ENCODE measurements at regions not wholly inside any gene's neighbourhood (a gene's known extent, or its start where the extent isn't known, plus 50 kb on each side); places are given as distances from the start of the nearest gene placed in this dataset.

- Histone ChIP-seq H3K4me3 (no peak overlapping the region), H3K27me3 (no peaks in the 10 kb centered on the region), H3K4me1 (no peaks in the 10 kb centered on the region), H3K36me3 (no peaks in the 10 kb centered on the region), H3K9me3 (peaks cover 0 to 20% of the 10 kb centered on the region in 2 donors), H3K27ac (no peak overlapping the region)
- intact Hi-C loops (cut with DNase I) = no loop called here
- no peak for TF ChIP-seq CTCF (IDR thresholded peaks at IDR 0.05)
- DNase-seq = no peak
- no peak for ATAC-seq
Observed at GRCh38 chr21:18869104-18869503, 465.5 kb upstream of the TMPRSS15 start.

- Histone ChIP-seq H3K27me3 (no peaks in the 10 kb centered on the region), H3K4me3 (no peak overlapping the region), H3K9me3 (peaks cover 0 to 21% of the 10 kb centered on the region in 2 donors), H3K36me3 (no peaks in the 10 kb centered on the region), H3K4me1 (no peaks in the 10 kb centered on the region), H3K27ac (no peak overlapping the region)
- intact Hi-C loops (cut with DNase I) = no loop called here
- TF ChIP-seq CTCF (IDR thresholded peaks at IDR 0.05) = no peak
- no peak for ATAC-seq
- DNase-seq = no peak
Observed at GRCh38 chr21:18877917-18878316, 474.3 kb upstream of the TMPRSS15 start.

GRCh38 chr21:18887922-18888602 lies 484.5 kb upstream of the TMPRSS15 start:
- H3K27ac ChIP-seq = no peak overlapping the region
- no peak for TF ChIP-seq CTCF (IDR thresholded peaks at IDR 0.05)

GRCh38 chr21:18893406-18893805 lies 489.8 kb upstream of the TMPRSS15 start:
- DNase-seq (no peak), ATAC-seq (no peak)
- Histone ChIP-seq H3K27me3 (no peaks in the 10 kb centered on the region), H3K36me3 (no peaks in the 10 kb centered on the region), H3K27ac (no peak overlapping the region), H3K4me1 (no peaks in the 10 kb centered on the region), H3K9me3 (no peaks in the 10 kb centered on the region), H3K4me3 (no peak overlapping the region)
- no peak for TF ChIP-seq CTCF (IDR thresholded peaks at IDR 0.05)
- intact Hi-C loops (cut with DNase I) = no loop called here

More at GRCh38 chr21:18887922-18888602, 484.5 kb upstream of the TMPRSS15 start:
- intact Hi-C loops (cut with DNase I) = no loop called here
- DNase-seq (no peak), ATAC-seq (no peak)
- H3K36me3 ChIP-seq = no peaks in the 10 kb centered on the region
- H3K9me3 ChIP-seq = peaks cover 0 to 9% of the 10 kb centered on the region in 2 donors
- no peaks in the 10 kb centered on the region for H3K27me3 ChIP-seq
- H3K4me3 ChIP-seq = no peak overlapping the region
- H3K4me1 ChIP-seq = no peaks in the 10 kb centered on the region

- Histone ChIP-seq H3K4me3 (no peak overlapping the region), H3K27ac (no peak overlapping the region), H3K4me1 (no peaks in the 10 kb centered on the region), H3K9me3 (no peaks in the 10 kb centered on the region), H3K27me3 (no peaks in the 10 kb centered on the region), H3K36me3 (no peaks in the 10 kb centered on the region)
- DNase-seq = no peak
- no peak for TF ChIP-seq CTCF (IDR thresholded peaks at IDR 0.05)
- intact Hi-C loops (cut with DNase I) = no loop called here
- no peak for ATAC-seq
Observed at GRCh38 chr21:18894387-18894786, 490.8 kb upstream of the TMPRSS15 start.

Data from left lung (tissue), 4 donors.